ENCODE measurements at regions not wholly inside any gene's neighbourhood (a gene's known extent, or its start where the extent isn't known, plus 50 kb on each side); places are given as distances from the start of the nearest gene placed in this dataset.

DNA sequence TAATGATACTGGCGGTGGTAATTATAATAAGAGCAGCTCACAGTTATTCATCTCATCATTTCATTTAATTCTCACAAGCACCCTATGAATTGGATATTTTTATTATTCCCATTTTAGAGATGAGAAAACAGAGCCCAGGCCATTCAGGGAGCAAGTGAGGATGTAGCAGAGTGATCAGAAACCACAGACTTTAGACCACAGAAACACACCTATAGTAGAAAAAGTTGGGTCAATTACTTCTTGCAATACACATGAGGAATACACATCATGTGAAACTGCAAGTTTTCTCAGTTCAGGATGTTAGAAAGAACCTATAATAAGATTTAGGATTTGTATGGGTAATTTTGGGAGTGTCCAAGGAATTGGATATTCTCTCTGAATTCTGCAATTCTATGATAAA is 278.0 kb downstream of the ADRA2A start:
- no peak for DNase-seq (ENCODE audit: low read depth)

DNA sequence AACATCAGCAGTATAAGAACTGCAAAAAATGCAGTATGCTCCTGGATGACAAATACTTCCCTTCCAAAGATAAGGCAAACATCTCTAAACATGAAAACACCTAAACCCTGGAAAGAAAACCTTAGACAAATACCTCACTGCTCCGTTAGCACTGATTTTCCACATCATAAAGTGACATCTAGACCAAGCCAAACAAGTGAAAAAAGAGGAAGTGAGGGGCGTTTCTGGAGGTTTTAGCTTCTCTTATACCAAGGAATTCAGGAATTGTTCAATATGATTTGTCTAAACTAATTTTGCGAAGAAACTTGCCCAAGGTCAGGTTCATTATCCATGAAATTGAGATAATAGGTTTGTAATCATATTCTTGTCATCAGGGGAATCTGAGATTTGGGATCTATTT is 279.7 kb downstream of the ADRA2A start:
- no peak for DNase-seq (ENCODE audit: low read depth)

DNA sequence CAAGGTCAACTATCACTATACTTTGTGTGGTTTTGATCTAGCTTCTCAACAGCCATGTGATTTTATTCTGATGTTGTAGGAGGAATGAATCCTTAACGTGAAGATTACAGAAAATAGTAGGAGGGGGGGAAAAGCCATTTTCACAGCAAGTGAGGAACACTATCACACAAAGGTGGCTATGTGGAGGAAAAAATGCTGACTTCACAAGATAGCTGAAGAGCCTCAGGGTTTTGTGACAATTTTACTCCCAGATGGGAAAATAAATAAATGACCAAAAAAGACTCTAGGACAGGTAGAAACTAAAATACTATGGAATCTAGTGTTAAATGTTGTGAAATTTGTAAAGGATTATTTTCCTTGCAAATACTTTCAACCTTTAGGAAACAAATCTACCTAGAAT is 281.0 kb downstream of the ADRA2A start:
- no peak for DNase-seq (ENCODE audit: low read depth)

DNA sequence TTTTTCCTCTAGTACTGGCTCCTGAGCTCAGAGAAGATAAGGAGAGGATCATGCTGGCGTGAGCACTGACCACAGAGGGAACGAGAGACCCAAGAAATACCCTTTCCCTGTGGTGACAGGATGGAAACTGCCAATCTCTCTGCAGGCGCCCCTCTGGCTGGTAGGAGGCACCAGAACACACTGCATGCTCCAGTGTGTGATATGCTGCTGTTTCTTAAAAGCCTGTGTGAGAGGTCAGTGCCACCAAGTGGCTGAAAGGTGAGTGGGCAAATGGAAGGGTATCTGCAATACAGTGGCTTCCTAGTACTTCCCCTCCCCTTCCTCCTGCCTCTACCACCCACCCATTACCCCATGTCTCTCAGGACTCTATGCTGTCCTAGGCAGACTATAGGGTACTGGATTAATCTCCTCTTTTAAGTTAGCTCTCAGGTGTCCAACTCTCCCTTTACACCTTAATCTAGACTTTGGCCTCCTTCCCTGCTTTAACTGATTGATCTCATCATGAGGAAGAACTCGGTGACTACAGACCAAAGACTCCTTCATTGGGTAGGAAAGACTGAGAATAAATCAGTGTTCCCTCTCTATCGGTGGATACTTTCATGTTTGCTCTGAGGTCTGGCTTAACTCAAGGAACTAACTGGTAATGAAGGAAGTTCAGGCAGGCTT is 283.6 kb downstream of the ADRA2A start:
- DNase-seq (ENCODE audit: low read depth), result no peak

DNA sequence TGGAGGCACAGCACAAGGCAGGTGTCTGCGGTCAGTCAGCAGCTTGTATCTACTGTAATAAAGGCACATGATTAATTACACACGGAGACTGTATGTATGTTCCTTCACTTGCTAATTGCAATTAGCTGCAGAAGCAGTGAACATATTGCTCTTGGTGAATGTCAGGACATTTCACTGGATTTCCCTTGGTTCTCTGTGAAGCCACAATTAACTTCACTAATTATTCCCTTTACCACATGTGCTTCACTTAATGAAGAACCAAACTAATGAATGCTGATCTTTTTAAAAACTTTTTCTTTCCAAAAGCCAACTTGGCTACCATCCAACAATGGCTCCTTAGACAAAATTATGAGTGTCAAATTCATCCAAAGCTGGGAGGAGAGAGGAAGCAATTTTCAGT is 290.7 kb downstream of the ADRA2A start:
- no peak for DNase-seq (ENCODE audit: low read depth)

DNA sequence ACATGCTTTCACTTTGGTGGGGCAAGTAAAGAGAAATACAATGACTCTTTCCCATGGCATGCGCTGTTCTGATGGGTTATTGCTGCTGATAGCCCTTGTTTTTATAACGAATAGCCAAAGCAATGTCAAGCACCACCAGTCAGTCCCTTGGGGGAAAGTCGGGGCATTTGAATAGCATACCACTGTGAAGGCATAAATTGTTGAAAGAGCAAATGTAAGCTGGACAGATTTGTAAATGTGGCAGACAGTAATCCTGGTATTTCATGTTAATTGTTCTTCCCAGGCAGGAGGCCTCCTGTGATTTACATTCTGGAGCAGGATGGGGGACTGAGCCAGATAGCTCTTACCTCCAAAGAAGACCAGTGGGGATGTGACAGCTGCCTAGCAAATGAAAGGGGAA is 293.3 kb downstream of the ADRA2A start:
- no peak for DNase-seq (ENCODE audit: low read depth)

DNA sequence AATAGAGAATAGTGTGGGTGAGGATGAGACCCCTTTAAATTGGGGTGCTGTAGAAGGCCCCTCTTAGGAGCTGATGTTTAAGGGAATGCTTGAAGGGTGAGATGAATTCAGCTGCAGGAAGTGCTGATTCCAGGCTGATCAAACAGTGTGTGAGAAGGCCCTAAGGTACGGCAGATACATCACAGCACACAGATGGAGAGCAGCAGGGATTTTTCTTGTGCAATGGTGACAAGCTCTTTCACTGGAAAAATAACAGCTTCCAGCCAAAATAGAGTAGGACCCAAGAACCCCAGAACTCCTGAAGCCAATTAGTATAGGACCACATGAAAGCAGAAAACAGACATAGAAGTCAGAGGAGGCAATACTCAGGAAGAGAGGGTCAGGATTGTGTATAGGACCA is 296.9 kb downstream of the ADRA2A start:
- no peak for DNase-seq (ENCODE audit: low read depth)

DNA sequence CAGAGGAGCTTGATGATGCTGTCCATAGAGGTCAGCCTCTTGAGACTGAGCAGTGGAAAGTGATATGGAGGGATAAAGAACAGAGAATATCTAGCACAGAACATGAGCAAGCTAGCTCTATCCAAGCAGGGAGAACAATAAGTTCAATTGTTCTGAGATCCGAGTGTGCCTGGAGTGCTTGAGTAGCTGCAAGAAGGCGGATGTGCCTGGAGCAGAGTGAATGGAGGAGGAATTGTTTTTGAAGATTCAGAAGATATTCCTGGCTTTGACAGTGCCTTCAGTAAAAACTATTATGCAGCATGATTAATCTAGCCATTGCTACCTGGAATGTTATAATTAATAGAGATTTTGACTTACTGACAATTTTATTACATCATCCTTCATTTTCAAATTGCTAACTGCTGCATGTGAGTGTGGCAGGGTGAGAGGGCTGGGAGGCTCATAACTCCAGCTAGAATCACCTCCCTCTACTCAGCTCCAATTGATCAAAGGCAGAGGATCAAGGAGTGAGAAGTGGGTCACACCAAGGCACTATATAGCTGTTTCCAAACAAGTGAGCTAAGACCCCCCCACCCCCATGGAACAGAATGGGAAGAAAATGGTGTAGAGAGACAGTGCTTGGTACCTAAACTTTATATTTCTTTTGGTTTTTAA is 302.8 kb downstream of the ADRA2A start:
- DNase-seq (ENCODE audit: low read depth), result no peak

DNA sequence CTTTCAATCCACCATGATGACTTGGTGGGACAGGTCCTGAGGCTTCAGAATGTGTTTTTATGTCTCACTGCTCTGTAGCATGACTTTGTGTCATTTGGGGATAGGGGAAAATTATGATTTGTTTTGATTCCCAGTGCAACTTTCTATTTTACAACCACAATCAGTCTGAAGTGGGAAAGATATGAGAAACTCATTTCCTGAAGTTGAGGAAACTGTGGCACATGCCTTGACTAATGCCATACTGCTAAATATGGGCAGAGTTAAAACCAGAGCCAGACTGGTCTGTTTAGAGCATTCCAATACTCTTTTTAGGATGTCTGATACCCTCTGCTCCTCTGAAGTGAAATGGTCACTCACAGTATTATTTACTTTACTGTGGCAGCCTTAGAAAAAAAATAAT is 307.7 kb downstream of the ADRA2A start:
- no peak for DNase-seq (ENCODE audit: low read depth)

DNA sequence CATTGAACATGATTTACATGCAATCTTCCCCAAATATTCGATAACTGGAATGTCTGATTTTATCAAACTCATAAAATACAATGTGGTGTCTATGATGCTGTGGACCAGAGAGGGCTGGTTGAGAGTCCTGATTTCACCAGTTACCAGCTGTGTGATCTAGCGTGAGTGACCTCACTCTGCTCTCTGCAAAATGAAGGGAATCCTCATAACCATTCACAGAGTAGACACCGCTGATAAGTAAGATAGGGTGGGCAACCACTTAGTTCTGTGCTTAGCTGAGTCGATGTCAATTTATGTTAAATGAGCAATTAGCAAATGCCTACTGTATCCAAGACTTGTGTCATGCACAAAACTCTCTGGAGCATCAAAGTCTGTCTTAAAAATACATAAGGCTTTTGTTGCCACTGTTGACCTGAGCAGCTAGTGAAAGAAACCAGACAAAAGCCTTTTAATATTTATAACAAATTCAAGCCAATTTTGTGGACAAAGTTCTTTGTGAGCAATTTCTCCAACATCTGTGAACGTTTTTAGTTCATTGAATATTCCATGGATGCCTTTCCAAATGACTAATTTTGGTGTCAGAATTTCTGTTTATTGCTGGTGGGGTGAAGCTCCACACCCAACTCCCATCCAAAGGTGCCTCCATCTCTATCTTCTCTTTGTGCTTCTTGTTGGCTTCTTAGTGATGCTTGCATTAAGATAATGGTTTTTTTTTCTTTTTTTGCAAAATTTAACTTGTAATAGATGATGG is 314.2 kb downstream of the ADRA2A start:
- DNase-seq (ENCODE audit: low read depth), result no peak

DNA sequence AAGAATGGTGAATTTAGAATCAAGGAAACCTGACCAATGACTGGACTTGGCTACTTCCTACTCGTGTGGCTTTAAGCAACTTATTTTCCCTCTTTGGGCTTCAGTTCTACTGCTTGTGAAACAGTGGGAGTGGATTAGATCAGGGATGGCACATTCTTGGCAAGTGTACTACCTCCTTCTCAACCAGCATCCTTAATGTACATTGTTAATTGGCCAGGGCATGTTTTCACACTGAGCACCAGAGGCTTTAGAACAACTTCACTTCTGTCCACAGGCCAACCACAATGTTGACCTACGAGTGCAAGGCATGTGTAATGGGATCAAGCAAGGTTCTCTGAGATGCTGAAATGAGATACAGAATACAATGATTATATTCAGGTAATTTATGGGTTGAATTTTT is 315.3 kb downstream of the ADRA2A start:
- no peak for DNase-seq (ENCODE audit: low read depth)

DNA sequence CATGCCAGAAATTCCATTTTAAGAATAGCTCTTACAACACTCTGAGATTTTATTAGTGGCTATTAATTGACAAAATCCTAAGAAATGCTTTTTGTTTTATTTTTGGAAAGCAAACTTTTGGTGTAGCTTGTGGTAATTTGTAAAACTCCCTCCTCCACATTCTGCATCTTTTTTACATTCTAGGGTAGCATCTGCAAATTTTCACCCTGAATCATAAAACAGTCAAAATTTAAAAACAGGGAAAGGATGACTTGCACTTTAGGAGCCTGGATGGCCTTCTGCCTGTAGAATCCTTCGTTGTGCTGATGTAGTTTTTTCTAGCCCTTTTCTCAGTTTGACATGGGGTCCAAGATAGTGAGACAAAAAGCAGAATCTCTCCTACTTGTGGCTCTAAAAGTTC is 316.1 kb downstream of the ADRA2A start:
- DNase-seq (ENCODE audit: low read depth), result no peak

DNA sequence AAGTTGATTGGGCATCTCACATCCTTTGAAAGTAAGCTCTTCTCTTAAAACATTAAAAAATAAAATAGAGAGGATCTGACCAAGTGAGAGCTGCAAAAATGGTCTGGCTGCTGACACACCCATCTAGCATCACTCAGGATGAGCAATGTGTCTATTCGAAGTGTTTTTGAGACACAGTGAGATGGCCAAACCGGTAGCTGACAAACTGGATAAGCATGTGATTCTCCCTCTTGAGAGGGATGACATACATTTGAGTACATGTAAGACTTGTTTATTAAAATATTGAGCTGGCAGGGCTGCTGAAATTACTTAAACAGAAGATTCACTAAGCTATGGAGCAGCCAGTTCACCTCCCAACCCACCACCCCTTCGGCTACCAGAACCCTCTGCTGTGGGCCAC is 333.9 kb downstream of the ADRA2A start:
- DNase-seq (ENCODE audit: low read depth), result no peak

DNA sequence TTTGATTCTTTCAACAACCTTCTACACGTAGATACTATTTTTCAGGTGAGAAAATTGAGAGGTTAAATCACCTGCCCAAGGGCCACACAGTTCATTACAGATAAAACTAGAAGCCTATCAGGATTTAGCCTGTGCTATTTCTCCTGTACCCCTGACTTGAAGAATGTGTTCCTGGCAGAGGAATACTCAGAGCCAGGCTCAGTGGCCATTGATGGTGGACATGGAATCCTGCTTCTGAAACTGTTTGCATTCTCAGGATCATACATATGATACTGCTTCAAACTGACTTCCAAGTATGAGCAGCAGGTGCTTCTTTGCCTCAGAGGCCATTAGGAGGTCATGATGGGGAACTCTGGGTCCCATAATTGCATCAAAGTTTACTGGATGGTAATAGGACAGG is 348.6 kb downstream of the ADRA2A start:
- DNase-seq (ENCODE audit: low read depth), result no peak

DNA sequence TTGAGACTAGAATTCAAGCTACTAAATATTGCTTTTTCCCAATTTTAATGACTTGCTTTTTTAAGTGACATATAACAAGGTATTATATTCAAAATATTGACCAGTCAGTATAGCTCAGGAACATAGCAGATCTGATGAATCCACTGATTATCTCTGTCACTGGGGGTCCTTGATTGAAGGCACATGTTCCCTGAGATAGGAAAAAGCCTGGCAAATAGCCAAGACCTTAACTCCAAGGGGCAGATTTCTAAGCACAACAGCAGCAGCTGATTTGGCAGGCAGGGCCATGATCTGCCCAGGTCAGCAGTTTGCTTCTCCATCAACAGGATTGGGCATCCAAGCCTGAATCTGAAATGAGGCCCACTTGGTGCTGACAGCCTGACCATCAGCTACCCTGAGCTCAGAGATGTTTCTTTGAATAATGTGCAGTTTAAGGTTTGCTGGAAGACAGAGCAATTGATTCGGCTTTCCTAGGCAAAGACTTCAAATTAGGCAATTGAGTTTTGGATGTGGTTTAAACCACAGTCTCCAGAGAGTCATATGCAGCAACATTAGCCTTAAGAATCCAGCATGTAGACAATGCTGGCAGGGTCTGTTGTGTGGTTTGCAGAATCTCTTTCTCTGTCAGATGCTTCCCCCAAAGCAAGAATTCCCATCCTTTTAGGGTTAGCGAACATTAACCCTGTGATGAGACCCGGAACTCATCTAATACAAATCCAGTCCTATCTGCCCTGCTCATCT is 352.6 kb downstream of the ADRA2A start:
- DNase-seq (ENCODE audit: low read depth), result no peak

DNA sequence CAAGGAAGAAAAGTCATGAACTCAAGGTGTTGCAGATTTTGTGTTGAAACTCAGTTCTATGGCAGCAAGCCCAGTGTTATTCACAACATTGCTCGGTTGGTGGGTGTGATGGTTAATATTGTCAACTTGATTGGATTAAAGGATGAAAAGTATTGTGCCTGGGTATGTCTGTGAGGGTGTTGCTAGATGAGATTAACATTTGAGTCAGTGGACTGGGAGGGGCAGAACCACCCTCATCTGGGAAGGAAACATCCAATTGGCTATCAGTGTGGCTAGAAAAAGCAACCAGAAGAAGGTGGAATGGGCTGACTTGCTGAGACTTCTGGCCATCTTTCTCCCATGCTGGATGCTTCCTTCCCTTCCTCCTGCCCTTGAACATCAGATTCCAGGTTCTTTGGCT is 353.2 kb downstream of the ADRA2A start:
- no peak for DNase-seq (ENCODE audit: low read depth)

DNA sequence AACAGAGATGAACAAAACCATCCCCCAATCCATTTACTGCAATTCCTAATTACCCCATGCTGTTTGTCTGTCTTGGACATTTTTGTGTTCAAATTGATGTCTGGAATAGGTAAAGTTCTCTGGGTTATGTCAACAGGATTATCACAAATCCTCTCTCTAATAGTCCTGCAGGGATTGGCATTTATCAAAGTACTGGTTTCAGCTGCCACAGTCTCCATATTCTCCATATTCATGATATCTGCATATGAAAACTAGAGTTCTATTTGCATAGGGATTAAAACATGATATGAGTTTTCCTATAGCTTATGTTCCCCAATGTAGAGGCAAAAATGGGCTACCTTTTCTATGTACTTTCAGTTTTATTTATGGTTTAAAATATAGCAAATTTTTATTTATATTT is 355.8 kb downstream of the ADRA2A start:
- DNase-seq (ENCODE audit: low read depth), result no peak

DNA sequence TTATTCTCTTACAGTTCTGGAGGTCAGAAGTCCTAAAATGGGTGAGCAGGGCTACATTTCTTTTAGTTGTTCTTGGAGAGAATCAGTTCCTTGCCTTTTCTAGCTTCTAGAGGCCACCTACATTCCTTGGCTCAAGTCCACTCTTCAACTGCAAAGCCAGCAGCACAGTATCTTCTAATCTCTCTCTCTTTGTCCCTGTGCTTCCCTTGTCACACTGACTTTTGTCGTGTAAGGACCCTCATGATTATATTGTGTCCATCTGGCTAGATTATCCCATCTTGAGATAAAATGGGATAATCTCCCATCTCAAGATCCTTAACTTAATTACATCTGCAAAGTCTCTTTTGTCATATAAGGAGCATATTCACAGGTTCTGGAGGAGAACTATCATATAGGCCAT is 359.0 kb downstream of the ADRA2A start:
- DNase-seq (ENCODE audit: low read depth), result no peak

DNA sequence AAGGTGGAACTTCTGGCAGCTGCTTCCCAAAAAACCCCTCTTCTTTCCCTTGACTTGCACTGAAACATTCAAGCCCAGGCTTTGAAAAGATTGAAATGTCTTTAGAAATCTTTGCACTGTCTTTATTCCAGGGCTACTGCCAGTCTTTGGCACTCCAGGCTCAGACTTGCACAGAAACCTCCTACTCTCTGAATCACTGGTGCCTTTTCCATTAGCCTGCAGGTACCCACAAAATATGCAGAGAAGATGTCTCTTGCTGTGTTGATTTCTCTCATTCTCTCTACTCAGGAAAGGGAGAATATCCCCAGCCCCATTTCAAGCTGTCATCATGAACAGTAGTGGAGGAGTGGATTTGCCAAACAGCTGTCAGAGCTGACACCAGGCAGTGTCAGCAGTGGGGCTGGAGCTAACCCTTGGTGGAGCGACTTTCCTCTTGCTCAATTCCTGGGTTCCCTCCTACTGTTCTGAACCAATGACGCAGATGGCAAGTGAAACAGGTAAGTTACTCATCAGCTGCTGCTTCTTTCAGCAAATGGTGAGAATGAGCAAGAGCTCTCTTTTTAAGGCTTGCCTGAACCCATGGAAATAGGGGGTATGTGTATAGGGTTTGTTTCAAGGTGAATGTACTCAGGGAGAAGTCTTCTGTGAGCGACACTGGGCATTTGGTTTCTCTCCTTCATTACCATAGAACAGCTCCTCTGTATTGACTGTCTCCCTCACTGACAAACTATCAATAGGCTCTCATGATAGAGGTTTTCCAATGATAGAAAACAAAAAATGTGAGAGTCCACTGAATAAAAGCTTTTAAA is 362.4 kb downstream of the ADRA2A start:
- no peak for DNase-seq (ENCODE audit: low read depth)

DNA sequence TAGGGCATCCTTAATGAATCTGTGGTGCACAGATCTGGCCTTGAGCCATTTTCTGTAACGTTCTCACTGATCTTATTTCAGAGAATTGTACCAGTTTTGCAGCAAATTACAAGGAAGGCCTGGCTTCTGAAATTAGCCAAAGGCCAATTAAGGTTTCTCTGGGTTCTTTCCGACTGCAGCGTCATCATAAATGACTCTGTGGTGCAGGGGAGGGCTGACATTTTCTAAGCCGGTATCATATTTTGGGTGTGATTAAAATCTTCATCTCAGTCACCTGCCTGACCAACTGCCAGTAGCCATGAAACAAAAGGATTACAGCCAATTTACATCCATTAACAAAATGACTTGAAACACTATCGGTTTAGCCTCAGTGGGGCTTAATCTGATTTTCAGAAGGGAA is 363.7 kb downstream of the ADRA2A start:
- no peak for DNase-seq (ENCODE audit: low read depth)

DNA sequence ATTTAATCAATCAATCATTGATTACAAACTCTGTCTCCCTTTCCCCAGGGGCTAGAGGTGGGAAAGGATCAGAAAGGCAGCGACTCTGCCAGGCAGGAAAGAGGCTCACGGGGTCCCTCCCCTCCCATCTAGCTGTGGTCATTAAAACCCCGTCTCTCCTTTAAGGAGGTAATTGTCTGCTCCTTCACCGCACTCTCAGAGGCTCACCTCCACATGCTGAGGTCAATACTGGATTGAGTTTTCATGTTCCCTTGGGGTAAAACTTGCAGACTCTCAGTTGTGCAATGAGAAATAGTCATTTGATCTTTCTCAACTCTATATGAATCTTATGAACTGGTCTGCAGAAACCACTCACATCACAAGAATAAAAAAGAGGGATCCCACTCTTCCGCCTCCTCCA is 368.8 kb downstream of the ADRA2A start:
- no peak for DNase-seq (ENCODE audit: low read depth)

DNA sequence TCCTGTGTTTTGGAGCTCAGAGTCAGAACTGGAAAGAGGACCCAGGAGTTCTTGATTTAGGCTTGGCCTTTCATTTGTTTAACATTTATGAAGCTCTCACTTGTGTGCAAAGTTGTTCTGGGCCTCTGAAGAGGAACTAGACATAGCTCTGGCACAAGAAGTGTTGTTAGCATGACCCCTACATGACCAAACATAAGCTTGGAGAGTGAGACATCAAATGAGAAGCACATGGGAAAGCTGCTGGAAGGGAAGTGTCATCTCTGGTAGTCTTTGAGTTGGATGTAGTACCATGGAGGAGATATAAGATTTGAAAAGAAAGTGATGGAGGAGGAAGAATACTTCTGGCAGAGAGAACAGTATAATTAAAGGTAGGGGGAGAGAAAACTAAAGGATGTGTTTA is 370.1 kb downstream of the ADRA2A start:
- DNase-seq (ENCODE audit: low read depth), result no peak

Data from iris pigment epithelial cell (primary cell).